ENCODE measurements at regions not wholly inside any gene's neighbourhood (a gene's known extent, or its start where the extent isn't known, plus 50 kb on each side); places are given as distances from the start of the nearest gene placed in this dataset.
A peak's percentile ranks its signal among the peaks of the same experiment; 100 is the strongest.

DNA sequence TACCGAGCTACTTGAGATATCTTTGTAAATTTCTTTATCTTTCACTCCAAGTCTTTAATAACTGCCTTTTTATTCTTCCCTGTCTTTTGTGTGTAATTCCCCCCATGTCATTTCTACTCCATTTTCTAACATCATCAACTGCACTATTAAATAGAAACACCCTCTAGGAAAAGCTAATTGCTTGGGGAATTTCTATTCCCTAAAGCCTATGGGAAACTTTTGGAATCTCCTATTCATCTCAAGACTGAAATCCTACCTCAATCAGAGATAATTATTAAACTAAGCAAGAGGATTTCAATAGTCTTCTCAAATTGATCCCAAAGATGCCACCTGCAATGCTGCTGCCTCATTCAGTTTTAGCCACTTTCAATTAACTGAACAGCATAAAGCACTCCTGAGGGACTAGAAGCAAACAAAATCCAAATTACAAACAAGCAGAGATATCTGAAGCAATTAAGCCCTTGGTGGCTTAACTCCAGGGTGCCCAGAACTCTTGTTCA lies 598.7 kb downstream of the IGSF11 start:
- no peak for DNase-seq (ENCODE audit: low read depth)

DNA sequence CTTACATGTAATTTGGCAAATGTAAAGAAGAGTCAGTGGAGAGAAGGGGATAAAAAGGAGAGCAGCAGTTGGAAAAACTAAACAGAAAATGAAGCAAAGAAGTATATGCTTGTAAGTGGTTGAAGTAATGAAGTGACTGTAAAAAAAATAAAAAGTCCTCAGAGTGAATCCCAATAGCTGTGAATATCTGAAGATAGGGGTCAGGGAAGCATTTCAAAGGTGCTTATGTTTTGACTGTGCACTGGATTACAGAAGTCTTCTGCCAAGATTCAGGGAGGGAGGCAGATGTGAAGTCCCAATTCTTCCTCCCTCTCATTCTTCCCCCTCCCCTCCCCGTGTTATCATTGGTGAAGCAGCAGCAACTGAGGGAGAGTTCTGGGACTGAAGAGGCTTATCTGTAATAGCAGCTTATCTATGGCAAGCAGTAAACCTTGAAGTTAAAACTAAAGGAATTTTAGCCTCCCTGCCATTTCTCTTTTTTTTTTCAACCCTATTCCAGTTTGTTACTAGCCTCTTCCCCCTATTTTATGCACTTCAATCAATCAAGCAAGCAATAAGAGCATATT lies 597.9 kb downstream of the IGSF11 start:
- no peak for DNase-seq (ENCODE audit: low read depth)

DNA sequence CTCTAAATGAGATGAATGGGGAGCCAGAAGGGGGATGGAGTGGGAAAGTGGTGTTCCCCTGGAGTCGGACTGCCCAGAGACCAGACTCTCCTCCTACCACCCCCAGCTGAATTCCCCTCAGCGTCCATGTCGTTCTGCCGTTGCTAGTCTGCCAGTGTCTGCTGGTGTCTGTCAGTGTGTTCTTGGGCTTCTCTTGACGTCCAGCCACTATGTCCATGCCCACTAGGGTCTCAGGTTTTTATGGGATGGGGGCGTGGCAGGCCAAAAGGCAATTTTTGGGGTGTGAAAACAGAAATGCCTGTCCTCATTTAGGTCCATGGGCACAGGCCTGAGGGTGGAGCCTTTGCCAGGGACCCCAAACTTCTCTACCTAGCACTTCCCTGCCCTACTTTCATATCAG lies 589.6 kb downstream of the IGSF11 start:
- DNase-seq (ENCODE audit: low read depth) = no peak

DNA sequence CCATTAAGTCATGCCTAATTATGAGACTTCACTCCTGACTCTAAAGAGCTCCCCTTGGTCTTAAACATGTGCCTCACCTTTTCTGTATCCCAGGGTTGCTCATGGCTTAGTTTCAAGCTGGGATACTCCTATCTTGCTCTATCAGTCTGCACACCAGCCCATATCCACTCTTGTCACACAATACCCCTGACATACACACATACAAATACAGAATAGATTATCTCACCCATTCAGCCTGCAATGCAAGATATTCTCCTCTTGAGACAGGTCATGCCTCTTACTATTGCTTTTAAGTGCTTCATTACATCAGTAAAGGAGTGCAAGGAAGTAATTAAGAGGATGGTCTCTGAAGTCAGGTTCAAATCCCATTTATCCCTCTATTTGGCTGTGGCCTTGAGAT lies 587.3 kb downstream of the IGSF11 start:
- DNase-seq (ENCODE audit: low read depth) = no peak

DNA sequence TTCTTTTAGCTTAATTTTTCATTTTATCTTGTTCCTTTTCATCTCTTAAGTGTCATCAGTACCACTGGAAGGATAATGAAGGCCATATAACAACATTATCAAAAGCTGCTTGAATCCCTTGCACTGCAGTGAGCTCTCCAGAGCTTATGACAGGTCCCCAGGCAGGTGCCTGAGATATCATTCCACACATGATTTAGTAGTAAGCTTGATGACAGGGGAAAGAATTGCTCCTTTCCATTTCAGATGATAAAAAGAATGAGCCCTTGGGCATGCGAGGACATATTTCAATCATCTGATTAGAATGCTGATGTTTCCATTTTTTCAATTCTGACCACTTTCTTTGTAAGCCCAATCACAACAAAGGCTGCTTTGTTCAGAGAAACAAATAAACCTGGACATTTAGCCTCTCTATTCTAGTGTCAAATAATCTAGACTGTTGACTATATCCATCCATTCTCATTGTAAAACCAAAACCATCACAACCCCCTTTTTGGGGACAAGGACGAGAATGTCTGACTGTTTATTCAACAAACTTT lies 567.8 kb downstream of the IGSF11 start:
- DNase-seq (ENCODE audit: low read depth) = no peak

DNA sequence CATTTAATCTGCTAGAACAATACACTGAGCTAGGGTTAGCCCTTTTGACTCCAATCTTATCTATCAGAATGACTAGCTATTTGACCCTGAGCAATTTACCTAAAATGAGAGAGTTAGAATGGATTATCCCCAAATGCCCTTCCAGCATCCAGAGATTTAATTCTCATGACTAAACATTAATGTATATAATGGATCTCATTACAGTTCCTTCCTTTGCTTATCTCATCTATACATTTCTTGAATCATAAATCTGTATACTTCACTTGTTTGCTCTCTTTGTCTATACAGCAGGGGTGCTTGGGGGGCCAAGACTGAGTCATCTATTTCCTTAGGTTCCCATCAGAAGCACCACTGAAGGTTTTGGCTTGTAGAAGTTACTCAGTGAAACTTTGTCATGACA lies 565.8 kb downstream of the IGSF11 start:
- DNase-seq (ENCODE audit: low read depth) = no peak

DNA sequence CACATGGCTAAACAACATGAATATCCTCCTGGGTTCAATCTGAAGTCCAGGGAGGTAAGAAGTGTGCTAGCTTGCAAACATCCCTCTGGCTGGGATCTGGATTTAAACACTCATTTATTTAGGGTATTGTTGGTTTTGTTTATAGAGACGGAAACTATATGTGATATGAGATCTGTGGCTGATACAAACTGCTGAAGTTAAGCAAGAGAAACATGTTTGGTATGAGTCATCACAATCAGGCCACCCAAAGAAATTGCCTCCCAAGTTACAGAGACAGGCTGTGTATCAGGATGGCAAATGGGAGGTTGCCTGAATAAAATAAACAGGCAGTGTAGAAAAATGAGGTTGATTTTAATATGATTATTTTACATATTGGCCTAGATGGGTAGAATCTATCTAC lies 562.1 kb downstream of the IGSF11 start:
- peak; percentile 13 for DNase-seq (ENCODE audit: low read depth)

DNA sequence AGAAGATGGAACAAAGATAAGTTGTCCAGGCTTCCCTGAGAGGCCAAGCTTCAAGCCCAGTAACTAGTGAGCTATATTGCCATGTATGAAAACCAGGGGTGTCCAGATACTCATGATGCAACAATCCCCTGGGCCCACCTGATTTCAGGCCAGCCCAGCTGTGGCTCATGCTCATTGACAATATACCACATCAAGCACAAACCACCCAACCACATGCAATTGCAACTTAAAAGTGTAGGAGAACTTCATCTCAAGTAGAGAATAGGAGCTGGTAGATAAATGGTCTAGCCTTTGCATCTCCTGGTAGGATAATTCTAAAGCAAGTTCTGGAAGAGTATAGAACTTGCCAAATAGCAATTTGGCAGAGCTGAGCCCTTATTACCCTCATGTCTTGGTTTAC lies 561.3 kb downstream of the IGSF11 start:
- DNase-seq (ENCODE audit: low read depth) = no peak

DNA sequence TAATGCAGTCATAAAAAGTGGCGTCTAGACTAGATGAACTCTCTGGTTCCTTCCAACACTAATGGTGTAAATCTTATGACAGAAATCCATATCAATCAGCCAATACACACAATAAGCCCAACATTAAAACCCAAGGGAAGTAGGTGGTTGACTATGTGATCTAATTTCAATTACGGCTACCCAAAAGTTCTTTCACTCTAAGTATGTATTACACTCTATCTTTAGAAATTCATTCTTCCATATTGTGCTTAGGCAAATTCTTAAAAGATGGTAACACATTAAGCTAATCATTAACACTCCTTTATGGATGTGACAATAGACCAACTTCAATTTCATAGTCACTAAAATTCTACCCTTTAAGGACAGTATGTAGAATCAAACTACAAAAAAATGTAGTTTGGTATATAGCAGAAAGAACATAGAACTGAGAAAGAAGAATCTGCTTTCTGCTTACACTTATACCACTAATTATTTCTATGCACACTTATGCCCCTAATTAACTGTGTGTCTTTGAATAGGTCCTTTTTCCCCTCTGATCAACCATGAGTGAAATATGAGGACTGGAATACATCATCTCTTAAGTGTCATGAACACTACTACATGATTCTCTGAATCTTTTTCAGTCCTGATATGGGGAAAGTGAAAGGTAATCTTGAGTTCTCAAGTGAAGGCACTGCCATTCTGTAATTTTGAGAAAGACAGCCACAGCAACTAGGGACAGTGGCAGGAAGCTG lies 557.6 kb downstream of the IGSF11 start:
- no peak for DNase-seq (ENCODE audit: low read depth)

DNA sequence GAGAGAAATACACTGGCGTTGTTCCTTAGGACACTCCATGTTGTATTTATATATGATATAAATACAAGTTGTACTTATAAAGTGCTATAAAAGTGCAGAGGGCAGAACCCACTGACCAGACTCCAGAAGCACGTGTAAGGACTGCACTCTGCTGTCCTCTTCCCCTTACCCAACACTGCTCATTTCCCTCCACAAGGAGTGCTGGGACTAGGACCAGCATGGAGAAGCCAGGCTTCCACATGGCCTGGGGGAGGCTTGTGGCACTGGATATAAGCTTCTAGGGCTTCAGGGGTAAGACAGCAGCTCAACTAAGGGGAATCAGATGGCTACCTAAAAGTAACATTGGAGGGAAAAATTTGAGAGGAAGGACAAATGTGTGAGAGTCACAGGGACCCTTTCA lies 556.9 kb downstream of the IGSF11 start:
- DNase-seq (ENCODE audit: low read depth) = no peak

DNA sequence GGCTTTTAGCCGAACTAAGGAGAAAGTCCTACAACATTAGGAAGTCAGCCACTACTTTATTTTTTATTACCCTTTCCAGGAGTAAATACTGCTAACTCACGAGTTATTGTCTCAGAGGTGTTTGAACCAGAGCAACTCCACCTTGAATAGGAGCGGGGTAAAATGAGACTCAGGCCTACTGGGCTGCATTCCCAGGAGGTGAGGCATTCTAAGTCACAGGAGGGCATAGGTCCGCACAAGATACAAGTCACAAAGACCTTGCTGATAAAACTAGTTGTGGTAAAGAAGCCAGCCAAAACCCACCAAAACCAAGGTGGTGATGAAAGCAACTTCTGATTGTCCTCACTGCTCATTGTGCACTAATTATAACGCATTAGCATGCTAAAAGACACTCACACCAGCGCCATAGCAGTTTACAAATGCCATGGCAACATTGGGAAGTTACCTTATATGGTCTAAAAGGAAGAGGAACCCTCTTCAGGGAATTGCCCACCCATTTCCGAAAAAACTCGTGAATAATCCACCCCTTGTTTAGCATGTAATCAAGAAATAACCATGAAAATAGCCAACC lies 555.9 kb downstream of the IGSF11 start:
- no peak for DNase-seq (ENCODE audit: low read depth)

DNA sequence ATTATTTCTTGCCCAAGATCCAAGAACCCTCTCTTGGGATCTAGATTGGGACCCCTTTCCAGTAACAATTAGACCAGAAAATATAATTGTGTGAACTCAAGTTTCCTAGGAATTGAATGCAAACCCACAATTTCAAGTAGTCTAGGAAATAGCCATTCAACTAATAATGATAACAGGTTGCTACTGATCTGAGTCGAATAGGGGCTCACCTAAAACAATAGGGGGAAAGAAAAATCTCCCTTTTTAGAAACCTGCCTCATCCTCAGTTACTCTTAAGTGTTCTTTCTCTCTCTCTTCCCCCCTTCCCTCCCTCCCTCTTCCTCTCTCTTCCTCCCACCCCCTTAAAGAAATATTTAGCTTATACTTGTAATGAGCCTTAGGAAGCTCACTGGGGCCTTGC lies 555.3 kb downstream of the IGSF11 start:
- no peak for DNase-seq (ENCODE audit: low read depth)

DNA sequence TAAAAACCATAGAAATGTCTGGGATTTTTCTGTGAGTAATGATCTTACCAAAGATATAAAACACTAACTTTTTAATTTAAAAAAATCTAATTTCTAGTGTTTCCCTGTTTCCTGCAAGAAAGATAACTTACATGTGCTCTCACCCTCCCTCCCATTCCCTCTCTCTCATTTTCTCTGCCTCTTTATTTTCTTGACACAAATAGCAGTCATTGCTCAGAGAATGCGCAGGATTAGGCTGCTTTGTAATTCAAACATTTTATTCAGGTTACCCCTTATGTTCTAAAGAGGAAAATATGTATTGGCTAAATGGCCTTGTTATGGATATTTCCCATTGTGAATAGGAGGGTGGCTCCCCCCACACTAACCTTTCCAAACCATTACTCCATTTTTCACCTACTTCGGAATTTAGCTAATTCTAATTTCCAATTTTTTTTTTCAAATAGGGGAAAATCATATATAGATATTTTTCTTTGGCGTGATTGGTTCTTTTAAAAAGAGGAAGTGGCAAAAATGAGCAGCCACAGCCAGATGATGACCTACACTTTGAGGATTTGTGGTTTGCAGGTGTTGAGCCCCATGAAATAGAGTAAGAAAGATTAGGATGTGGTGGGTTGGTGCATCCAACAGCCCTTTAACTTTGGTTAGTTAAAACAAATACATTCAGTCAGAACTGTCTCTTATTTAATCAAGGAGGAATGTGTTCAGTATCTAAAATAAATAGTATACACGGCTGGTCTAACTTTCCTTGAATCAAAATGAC lies 554.4 kb downstream of the IGSF11 start:
- no peak for DNase-seq (ENCODE audit: low read depth)

DNA sequence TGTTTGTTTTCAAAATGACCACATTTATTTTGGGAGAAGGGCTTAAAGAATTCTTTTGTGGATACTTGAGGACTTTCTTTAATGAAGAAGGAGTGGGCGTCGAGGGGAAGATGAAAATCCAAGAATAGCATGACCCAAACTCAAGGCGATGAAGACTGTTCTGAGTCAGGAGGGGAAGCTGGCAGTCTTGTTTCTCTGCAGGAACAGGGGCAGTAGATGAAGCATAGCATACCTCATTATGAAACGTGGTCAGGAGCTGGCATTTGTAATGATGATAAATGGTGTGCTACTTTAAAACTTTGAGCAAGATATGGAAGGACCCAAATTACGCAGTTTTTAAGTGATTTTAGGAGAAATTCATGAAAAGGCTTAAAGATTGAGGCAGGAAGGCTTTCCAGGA lies 549.0 kb downstream of the IGSF11 start:
- DNase-seq (ENCODE audit: low read depth) = no peak

DNA sequence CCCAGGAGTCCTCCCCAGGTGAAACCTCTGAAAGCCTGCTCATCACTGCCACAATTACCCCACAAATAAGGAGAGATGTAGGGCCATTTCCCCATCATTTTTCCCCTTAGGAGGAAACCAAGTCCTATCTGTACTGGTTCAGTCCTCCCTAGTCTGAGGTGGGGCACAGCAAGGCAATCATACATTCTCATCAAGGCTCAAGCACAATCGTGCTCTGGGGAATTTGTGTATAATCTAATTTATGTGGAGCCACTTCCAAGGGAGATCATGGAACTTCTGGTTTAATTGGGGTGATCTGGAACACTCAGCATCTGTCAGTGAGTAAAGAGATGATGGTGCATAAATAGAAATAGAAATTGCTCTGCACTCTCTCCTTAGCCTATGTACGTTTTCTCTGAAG lies 546.9 kb downstream of the IGSF11 start:
- DNase-seq (ENCODE audit: low read depth) = no peak

DNA sequence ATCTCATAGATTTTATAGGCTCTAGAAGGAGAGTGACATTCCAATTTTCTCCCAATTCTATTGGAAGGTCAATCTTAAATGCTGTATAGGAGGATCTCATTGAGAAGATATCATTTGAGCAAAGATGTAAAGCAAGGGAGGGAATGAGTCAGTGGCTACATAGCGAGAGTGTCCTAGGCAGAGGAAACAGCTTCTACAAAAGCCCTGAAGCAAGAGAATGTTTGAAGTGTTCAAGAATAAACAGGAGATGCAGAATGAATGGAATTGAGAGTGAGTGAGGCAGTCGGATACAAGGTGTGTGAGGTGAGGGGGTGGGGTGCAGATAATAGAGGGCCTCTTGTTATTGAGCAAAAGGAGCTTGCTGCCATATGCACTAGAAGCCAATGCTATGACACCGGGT lies 545.9 kb downstream of the IGSF11 start:
- DNase-seq (ENCODE audit: low read depth) = no peak

DNA sequence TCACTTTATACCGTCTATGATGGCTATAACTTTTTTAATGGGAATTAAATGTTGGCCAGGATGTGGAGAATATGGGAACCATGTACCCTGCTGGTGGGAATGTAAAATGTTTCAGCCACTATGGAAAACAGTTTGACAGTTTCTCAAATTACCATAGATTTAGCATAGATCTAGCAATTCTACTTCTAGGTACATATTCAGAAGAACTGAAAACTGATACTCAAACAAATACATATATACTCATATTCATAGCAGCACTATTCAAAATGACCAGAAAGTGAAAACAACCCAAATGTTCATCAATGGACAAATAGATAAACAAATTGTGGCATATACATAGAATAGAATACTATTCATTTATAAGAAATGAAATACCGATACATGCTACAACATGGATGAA lies 539.4 kb downstream of the IGSF11 start:
- DNase-seq (ENCODE audit: low read depth) = no peak

DNA sequence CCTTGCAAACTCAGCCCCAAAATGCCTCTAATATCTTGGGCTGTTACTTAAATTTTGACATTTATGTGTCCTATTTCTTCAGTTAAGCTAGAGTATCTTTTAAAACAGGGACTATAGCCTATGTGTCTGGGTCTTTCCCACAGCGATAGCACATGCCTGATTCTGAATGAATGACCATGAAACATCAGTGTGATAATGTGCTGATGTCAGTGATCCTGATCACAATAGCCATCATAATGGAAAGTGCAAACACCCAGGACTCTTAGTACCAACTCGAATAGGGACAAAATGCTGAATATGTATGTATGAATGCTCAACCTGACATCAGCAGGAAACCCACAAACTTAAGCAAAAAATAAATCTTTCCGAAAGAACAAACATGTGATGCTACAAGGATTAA lies 537.4 kb downstream of the IGSF11 start:
- DNase-seq (ENCODE audit: low read depth) = no peak

DNA sequence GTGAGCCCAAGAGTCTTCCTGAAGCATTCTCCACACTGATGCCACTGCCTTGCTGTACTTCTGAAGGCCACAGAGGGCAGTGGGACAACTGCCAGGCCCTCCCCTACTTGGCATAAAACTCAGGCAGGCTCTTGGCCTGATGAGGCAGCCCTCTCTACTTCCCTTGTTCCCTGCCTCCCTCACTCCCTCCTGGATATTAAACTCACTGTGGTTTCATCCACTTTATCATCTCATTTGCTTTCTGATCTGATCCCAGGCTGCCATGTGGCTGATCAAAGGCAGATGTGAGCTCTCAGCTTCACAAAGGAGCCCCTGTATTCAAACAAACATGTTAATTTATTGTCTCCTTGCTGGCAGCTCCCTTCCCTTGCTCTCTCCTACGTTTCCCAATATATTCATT lies 533.5 kb downstream of the IGSF11 start:
- DNase-seq (ENCODE audit: low read depth) = peak; percentile 2

DNA sequence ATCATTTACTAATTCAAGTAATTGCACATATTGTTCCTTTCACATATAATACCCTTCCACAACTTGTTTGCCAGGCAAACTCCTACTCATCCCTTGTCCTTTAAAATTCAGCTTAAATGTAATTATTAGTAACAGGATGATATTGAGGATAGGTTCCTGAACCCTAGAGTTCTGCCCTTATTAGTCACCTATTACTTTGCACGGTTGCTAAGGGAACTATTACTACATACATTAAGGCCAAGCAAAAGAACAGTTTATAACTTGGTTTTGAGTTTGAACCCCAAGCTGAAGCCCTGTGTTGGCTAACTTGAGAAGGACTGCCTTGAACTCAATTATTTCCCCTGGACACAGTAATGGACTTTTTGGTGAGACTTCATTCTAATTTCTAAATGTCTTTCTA lies 529.7 kb downstream of the IGSF11 start:
- DNase-seq (ENCODE audit: low read depth) = no peak

DNA sequence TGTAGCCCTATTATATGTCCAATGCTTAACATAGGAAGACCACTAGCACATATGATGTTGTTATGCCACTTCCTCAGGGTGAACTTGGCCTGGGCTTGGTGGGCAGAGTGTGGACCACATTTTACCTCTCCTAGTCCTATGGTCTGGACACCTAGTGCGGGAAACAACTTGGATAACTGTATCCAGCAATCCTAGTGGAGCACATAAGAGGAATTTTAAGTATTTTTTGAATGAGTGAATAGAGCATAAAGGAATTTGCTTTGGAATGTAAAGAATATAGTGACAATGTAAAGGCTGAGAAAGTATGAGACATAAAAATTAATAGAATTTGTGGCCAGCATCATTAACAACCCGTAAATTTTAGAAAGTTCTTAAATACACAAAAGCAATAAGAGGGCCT lies 528.9 kb downstream of the IGSF11 start:
- no peak for DNase-seq (ENCODE audit: low read depth)

DNA sequence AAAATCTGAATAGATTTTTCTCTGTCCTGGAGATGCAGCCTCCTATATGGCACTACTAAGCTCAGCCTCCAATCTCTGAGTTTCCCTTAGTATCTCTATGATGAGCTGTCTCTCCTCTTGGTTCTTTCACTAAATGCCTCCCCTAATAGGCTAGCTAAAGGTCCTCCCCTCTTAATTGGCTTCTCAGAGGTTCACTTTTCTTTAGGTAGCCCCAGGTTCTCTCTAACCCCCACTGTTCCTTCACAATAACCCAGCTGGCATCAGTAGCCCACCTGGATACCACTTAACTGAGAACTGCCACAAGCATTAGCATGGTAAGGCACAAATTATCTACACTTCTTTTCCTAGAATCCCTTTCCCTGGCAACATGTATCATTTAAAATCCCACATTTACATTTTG lies 523.2 kb downstream of the IGSF11 start:
- no peak for DNase-seq (ENCODE audit: low read depth)

DNA sequence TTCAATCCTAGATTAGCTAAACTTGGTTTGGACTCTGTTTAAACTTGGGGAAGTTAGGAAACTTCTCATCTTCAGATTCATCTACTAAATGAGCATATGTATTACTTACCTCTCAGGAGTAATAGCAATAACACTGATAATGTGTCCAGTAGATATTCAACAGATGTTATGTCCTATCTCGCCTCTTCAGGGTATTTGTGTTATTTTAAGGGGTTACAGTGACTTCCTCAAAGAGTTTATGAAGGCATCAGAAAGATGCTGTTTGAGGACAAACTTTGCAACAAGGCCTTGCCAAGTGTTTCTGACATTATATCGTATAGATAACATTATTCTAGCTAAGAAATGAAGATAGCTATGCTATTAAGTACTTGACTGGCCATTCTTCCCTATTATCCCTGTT lies 522.3 kb downstream of the IGSF11 start:
- no peak for DNase-seq (ENCODE audit: low read depth)

Measured in renal cortical epithelial cell (primary cell).